HG02885 (cell line): ENCODE measurements at regions not wholly inside any gene's neighbourhood (a gene's known extent, or its start where the extent isn't known, plus 50 kb on each side); places are given as distances from the start of the nearest gene placed in this dataset.
"Not testable (repeated sequence)": the region's sequence is repeated elsewhere in the genome, so short reads cannot be mapped to it uniquely, and the experiment has no call there.

ENCODE experiments used
- ATAC-seq: cut with Tn5 transposase; IDR thresholded peaks from one replicate; pipeline ENCODE4 v1.9.1; 2021; ENCODE audit warnings: mild to moderate bottlenecking; ENCODE audit not compliant: unreplicated experiment, poor library complexity

DNA sequence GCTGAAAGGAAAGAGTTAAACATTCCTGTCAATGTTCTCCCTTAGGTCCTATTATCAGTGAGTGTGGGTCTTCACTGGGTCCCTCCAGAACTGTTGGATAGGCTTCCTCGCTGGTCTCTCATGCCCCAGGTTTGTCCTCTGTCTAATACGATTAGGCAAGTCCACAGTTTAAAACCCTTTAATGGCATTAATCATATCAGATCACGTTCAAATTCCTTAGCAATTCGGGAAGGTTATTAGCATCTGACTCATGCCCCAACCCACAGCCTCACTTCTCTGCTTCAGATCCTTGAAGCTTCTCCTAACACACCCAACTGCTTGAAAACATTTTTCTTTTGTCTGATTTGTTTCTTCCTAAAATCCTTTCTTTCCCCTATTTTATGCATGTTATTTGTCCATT, 224.3 kb upstream of the ATP10A start:
- no peak for ATAC-seq

DNA sequence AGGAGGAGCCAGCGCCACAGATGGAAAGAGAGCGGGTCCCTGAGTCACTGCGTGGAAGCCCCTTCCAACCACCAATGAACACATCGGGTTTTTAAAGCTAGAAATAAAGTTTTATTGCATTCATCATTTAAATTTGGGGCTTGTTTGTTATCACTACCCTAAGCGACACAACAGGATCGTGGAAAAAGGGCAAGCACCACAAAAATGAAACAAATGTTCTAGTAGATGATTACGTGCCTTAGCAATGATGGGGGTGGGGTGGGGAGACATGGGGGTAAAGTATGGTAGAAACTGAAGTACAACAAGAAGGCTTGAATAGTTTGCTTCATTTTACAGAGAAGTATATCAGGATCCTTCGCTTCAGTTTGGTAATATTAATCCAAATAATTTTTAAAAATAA, 221.6 kb upstream of the ATP10A start:
- ATAC-seq = no peak

DNA sequence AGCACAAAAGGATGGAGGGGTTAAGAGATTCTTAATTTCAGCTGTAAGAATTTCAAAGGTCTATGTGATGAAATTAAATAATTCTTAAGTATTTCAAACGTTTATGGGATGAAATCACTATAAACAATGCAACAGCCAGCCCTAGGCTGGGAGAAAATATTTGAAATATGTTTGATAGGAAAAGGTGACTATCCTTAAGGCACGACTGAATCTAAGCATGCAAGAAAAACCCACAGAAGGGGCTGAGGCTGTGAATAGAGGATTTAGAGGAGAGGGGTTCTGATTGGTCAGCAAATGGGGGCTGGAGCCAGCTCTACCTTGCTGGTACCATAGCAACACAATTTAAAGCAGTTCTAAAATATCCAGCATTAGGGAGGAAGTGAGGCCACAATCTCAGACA, 220.8 kb upstream of the ATP10A start:
- ATAC-seq = no peak

- no peak for ATAC-seq
Observed at GRCh38 chr15:26083457-26083856, 220.3 kb upstream of the ATP10A start.

DNA sequence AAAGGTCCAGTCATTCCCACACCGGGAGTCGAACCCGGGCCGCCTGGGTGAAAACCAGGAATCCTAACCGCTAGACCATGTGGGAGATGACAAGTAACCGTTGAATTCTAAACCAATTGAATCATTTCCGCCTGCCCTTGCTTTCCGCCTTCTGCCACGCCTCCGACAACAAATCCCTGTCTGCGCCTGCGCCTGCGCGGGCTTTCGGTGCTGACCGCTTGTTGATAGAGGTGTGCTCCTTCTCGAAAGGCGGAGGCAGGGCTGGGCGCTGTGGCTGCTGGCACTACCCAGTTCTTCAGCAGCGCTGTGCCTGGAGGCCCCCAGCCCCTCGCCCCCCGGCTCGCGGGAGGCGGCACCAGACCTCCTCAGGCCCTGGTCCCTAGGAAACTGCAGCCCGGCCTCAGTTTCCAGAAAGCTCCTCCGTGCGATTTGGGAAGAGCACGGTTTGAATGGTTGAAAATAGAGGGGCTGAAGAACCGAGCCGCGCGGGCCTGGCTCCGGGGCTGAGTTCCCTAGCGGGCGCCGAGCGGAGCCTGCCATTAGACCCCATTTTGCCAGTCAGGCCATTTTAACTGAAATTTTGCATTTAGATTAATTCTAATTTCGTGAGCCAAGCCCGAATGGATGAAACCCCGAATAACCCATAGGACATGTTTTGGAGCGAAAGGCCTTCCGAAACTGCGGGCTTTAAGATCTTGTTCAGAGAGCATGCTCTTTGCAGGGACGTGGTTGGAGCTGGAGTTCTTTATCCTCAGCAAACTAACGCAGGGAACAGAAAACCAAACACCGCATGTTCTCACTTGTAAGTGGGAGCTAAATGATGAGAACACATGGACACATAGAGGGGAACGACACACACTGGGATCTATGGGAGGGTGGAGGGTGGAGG, 219.3 kb upstream of the ATP10A start:
- peak; percentile 96 for ATAC-seq

- ATAC-seq = no peak
Observed at GRCh38 chr15:26081758-26082220, 218.7 kb upstream of the ATP10A start.

- ATAC-seq = no peak
Observed at GRCh38 chr15:26075770-26076169, 212.6 kb upstream of the ATP10A start.

GRCh38 chr15:26073430-26074333, 210.6 kb upstream of the ATP10A start:
- no peak for ATAC-seq

GRCh38 chr15:26070095-26070532, 207.0 kb upstream of the ATP10A start:
- no peak for ATAC-seq

DNA sequence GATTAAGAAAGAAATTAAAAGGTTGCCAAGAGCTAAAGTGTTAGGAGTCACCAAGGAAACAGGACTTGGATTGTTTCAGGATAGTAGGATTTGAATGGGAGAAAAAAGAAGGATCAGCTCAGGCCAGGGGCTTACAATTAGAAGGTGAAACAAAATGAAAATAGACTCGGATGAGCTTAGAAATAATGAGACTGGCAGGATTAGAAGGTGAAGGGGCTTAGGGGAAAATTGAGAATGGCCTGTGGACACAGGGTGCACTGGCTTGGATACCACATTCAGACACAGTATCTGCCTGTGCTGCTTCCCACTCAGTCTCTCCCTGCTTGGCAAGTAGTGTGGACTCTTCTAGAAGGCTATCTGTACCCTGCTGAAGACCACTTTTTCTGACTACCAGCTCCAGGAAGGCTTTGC, 206.1 kb upstream of the ATP10A start:
- ATAC-seq = no peak

DNA sequence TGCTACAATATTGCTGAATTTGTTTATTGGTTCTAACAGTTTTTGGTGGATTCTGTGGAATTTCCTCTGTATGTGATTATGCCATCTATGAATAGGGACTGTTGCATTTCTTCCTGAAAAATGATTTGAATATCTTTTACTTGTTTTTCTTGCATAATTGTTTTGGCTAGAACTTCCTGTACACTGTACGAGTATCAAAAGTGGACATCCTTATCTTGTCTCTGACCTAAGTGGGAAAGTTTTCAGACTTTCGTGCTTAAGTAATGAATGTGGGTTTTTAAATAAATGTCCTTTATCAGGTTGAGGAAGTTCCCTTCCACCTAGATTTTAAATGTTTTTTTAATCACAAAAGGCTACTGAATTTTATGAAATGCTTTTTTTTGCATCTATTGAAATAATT, 203.8 kb upstream of the ATP10A start:
- ATAC-seq = no peak

DNA sequence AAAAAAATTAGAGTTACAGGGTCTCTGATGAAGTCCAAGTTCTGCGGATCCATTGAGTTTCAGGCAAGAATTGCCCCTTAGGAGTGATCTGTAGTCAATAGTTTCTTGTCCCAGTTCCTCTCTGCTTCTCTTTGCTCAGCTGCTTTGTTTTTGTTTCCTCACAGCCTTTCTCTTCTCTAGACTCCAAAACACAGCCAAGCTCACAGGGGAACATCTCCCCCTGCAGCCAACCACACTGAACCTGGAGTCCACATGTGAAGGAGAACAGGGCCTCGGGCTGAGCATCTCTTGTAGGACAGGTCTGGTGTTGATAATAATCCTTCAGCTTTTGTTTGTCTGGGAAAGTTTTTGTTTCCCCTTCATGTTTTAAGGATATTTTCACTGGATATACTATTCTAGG, 202.6 kb upstream of the ATP10A start:
- ATAC-seq = no peak

DNA sequence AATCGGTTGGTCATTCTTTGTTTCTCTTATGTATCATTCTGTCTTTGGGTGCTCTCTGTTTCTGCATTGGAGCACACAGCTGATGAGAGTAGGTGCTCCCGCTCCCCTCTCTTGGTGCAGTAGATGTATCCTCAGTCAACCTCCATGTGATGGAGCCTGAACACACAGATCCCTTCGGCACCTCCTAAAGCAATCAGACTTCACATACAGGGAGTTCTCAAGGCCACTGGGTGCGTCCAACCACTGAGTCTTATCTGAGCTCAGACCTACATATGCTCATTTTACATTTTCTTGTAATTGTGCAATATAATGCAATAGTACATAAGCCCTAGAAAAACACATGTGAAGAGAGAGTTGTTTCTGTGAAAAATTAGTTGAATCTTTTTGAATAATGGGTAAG, 198.1 kb upstream of the ATP10A start:
- ATAC-seq = no peak

- ATAC-seq = not testable (repeated sequence)
Observed at GRCh38 chr15:26056766-26057165, 193.6 kb upstream of the ATP10A start.

DNA sequence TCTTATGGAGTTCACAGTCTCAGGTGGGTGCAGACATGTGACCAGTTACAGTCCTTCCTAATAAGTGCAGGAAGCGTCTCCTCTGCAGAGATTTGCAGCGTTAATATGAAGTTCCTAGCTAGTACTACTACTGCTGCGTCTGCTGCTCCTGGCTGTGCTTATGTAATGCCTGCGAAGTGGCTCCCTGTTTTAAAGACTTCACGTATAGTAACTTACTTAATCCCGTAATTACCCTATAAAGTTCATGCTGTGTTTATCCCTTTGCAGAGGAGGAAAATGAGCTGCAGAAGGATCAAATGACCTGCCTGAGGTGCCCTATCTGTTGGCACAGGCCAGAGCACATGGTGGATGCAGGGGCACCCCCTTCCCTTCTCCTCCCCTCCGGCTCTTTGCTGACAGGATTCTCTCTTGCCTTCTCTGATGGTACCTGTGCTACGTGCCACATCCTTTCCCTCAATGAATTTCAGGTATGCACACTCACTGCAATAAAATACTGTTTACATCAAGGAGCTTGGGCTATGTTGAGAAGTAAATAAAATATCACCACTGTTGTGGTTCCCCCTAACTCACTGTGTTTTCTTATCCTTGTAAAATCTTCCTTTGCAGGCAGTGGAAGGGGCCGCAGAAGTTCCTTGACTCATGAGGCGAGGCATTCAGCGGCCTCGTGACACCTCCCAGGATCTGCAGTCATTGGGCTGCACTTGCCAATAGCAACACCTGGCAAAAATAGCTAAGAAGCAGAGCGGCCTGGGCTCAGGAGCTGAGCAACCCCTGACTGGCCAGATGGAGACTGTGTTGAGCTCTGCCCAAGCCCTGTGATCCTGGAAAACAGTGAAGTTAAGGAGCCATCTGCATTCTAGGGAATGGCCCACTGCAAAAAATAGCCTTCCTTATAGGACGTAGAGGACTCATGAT, 188.9 kb upstream of the ATP10A start:
- no peak for ATAC-seq

DNA sequence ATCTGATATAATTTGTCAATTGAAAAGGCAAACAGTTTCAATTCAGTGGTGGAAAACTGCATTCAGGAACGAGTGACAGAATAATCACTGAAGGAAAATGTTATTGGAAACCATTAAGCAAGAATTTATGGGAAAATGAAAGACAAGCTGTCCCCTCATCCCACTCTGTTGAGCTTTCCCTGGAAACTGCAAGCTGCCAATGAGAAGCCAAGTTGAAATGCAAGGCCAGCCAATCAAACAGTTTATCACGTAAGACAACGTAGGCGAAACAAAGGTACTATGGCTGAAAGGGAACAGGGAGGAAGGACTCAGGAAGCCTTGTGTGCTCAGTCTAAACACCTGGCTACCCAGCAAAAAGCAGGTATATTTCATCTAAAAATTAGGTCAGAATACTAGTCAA, 187.9 kb upstream of the ATP10A start:
- ATAC-seq = no peak

DNA sequence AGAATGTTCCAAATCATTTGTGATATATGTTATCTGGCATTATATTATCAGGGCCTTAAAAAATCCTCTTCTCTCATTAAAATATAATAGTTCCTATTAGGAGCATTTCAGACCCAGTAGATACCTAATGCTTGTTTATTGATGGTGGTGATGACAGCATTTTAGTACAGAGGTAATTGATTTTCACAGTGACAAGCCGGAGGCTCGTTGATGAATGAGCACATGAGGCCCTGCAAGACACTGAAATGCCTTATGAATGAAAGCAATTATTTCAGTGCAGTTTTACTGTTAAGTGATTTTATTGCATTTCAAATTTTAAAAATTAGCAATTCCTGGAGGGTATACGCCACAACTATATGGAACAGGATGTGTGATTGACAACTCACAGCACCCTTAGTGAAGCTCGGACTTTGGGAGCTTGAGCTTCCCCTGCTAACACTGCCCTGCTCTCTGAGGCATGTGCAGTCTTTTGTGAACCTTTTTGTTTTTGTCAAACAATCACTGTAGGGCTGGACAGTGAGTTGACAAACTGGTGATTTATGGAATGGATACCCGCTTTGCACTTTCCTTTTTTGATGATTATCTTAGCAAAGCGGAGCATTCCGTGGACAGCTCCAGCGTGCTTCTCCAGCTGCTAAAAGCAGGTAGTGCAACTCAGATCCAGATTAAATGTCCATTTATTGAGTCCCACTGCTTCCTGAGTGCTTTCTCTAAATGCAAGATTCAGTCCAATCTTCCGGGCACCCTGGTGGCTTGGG, 187.0 kb upstream of the ATP10A start:
- no peak for ATAC-seq

GRCh38 chr15:26048669-26049068, 185.5 kb upstream of the ATP10A start:
- ATAC-seq = no peak

GRCh38 chr15:26045516-26045915, 182.4 kb upstream of the ATP10A start:
- ATAC-seq = no peak
